ENCODE measurements at regions not wholly inside any gene's neighbourhood (a gene's known extent, or its start where the extent isn't known, plus 50 kb on each side); places are given as distances from the start of the nearest gene placed in this dataset.

GRCh38 chr3:176554264-176554663 is 643.0 kb downstream of the TBL1XR1 start:
- TF ChIP-seq MEF2A (IDR thresholded peaks at IDR 0.05; ENCODE audit: borderline replicate concordance, low read depth) (no peak), YY1 (IDR thresholded peaks at IDR 0.05; ENCODE audit: low read depth) (no peak), EZH2phosphoT487 (IDR thresholded peaks at IDR 0.05; ENCODE audit: borderline replicate concordance, low read depth) (no peak), REST (IDR thresholded peaks at IDR 0.05; ENCODE audit: low read depth, low read length) (no peak), RCOR1 (IDR thresholded peaks at IDR 0.05; ENCODE audit: low read length) (no peak), RXRA (IDR thresholded peaks at IDR 0.05; ENCODE audit: borderline replicate concordance, low read depth) (no peak), CHD2 (IDR thresholded peaks at IDR 0.05; ENCODE audit: low read length, partially characterized antibody) (no peak), GABPA (IDR thresholded peaks at IDR 0.05; ENCODE audit: low read depth) (no peak)
- Histone ChIP-seq H3K79me2 (ENCODE audit: insufficient read depth) (no peaks in the 10 kb centered on the region), H3K36me3 (replicated peaks in 1 of 2; ENCODE audit: control insufficient read depth in 1 of 2, insufficient read depth in 2 of 2, low read length in 1 of 2) (no peaks in the 10 kb centered on the region), H3K4me1 (ENCODE audit: control insufficient read depth in 1 of 2, insufficient read depth in 2 of 2, low read depth in 1 of 2, low read length in 1 of 2) (no peaks in the 10 kb centered on the region), H3K9ac (no peak overlapping the region), H3K27ac (ENCODE audit: low read depth in 2 of 2, low read length in 1 of 2) (no peak overlapping the region), H3F3A (replicated peaks; ENCODE audit: insufficient read depth) (no peaks in the 10 kb centered on the region), H3K9me2 (no peaks in the 10 kb centered on the region), H4K20me1 (ENCODE audit: insufficient read depth) (no peaks in the 10 kb centered on the region), H3K4me3 (ENCODE audit: low read depth in 2 of 2, low read length in 1 of 2) (no peak overlapping the region), H3K9me3 (no peaks in the 10 kb centered on the region), H2AFZ (ENCODE audit: low read depth) (no peak overlapping the region), H3K27me3 (ENCODE audit: insufficient read depth) (no peaks in the 10 kb centered on the region), H3K4me2 (no peak overlapping the region)
- CTCF ChIA-PET: no interaction called here
- 25% methylated on average over 2 of the region's 2 CpGs for WGBS (ENCODE audit: low lambda C conversion rate)
- no peak for DNase-seq
- POLR2A ChIA-PET: no interaction called here

- Histone ChIP-seq H3K4me3 (ENCODE audit: low read depth in 2 of 2, low read length in 1 of 2) (no peak overlapping the region), H3F3A (replicated peaks; ENCODE audit: insufficient read depth) (no peaks in the 10 kb centered on the region), H3K36me3 (replicated peaks in 1 of 2; ENCODE audit: control insufficient read depth in 1 of 2, insufficient read depth in 2 of 2, low read length in 1 of 2) (no peaks in the 10 kb centered on the region), H3K27ac (ENCODE audit: low read depth in 2 of 2, low read length in 1 of 2) (peak overlapping the region in 1 of 2 experiments; percentile 83; a peak in 1 of 4 replicates), H3K9me2 (no peaks in the 10 kb centered on the region), H3K9ac (no peak overlapping the region), H3K27me3 (ENCODE audit: insufficient read depth) (no peaks in the 10 kb centered on the region), H3K79me2 (ENCODE audit: insufficient read depth) (no peaks in the 10 kb centered on the region), H3K4me1 (ENCODE audit: control insufficient read depth in 1 of 2, insufficient read depth in 2 of 2, low read depth in 1 of 2, low read length in 1 of 2) (no peaks in the 10 kb centered on the region; a peak in 2 of 4 replicates), H3K4me2 (no peak overlapping the region), H4K20me1 (ENCODE audit: insufficient read depth) (no peaks in the 10 kb centered on the region), H2AFZ (ENCODE audit: low read depth) (no peak overlapping the region), H3K9me3 (0 out of 2 replicates have a peak, but pooled peaks cover 5% of the 10 kb centered on the region)
- TF ChIP-seq YY1 (IDR thresholded peaks at IDR 0.05; ENCODE audit: low read depth) (no peak), NRF1 (IDR thresholded peaks at IDR 0.05; ENCODE audit: low read depth, low read length) (no peak), RFX5 (IDR thresholded peaks at IDR 0.05; ENCODE audit: low read length) (no peak), SIN3A (IDR thresholded peaks at IDR 0.05; ENCODE audit: borderline replicate concordance, low read depth, low read length) (no peak), TEAD4 (IDR thresholded peaks at IDR 0.05; ENCODE audit: borderline replicate concordance, insufficient read depth) (no peak), PBX3 (IDR thresholded peaks at IDR 0.05) (no peak), JUND (IDR thresholded peaks at IDR 0.05) (no peak), EP300 (IDR thresholded peaks at IDR 0.05; ENCODE audit: borderline replicate concordance in 1 of 2, low read depth in 1 of 2, low read length in 1 of 2) (no peak), TCF12 (IDR thresholded peaks at IDR 0.05) (no peak), GABPA (IDR thresholded peaks at IDR 0.05; ENCODE audit: low read depth) (no peak), MEF2A (IDR thresholded peaks at IDR 0.05; ENCODE audit: borderline replicate concordance, low read depth) (no peak), ZBTB33 (IDR thresholded peaks at IDR 0.05; ENCODE audit: borderline replicate concordance, low read depth) (no peak), POLR2AphosphoS5 (IDR thresholded peaks at IDR 0.05; ENCODE audit: low read depth, low read length) (no peak), REST (IDR thresholded peaks at IDR 0.05; ENCODE audit: low read depth, low read length) (no peak)
- peak; percentile 4 for DNase-seq
- WGBS (ENCODE audit: low lambda C conversion rate): 38% methylated on average over 1 of the region's 1 CpG
- CTCF ChIA-PET: no interaction called here
- POLR2A ChIA-PET: no interaction called here
Measured at GRCh38 chr3:176526942-176527341, 670.3 kb downstream of the TBL1XR1 start.

Measured in SK-N-SH (cell line).